Islet precursor cell (in vitro differentiated cells): ENCODE measurements at regions not wholly inside any gene's neighbourhood (a gene's known extent, or its start where the extent isn't known, plus 50 kb on each side); places are given as distances from the start of the nearest gene placed in this dataset.
A peak's percentile ranks its signal among the peaks of the same experiment; 100 is the strongest.

Experiments used
- DNase-seq: peaks from one replicate; pipeline ENCODE4 v3.0.0-alpha.2; 2018

- no peak for DNase-seq
Measured at GRCh38 chr14:104503691-104504090, 75.9 kb upstream of the C14orf180 start.

DNA sequence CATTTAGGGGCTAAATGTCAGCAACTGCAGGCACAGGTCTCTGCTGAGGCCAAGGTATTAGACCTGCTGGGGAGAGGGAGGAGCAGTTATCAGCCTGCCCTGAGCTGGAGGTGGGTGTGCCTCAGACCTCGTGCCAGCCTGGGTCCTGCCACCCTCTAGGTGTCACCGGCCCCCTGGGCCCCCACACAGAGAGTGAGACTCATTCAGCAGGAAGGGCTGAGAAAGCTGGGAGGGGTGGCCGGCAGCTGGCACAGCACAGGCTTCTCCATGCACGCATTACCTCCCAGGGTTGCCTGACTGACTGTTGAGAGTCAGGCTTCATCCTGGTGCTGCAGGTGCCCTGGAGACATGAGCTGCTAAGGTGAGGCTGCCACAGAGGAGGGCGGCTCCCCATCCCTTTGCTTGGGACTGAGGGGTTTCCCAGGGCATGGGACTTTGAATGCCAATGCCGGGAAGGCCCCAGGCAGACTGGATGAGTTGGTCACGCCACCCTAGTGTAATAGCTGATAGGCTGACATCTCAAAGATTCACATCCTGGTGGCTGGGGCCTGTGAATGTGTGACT lies 75.3 kb upstream of the C14orf180 start:
- peak; percentile 56 for DNase-seq

- peak; percentile 46 for DNase-seq
Measured at GRCh38 chr14:104505085-104506074, 74.2 kb upstream of the C14orf180 start.

DNA sequence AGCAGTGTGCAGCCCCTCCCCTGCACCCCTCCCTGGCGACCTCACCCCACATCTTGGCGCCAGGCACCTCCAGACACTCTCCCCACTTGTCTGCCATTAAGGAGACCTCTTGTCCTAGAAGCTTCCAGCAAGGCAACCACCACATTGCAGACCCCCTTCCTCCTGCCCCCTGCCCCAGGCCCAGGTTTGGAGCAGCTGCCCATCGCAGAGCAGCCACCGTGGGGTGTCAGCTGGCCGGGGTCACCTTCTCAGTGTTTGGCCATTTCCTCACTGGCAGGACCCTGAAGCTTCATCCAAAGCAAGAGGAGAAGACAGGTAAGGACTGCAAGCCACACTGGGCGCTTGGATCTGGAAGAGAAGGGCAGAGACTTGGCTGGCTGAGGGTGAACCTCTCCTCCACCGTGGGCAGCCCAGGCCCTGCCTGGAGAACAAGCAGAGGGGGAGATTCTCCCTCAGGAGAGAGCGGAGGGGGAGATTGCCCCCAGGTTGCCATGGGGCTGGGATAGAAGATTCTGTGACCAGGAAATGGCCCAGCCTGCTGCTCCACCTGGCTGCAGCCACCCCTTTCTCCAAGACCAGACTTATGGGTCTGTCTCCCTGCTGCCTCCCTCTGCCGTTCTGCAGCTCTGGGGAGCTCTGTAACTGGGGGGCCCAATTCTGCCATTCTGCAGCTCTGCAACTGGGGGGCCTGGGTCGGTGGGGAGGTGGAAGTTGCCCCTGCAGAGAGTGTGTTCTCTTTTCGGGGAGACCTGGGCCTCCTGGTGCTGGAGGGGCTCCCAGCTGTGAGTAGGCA lies 72.9 kb upstream of the C14orf180 start:
- DNase-seq: peak; percentile 49

DNA sequence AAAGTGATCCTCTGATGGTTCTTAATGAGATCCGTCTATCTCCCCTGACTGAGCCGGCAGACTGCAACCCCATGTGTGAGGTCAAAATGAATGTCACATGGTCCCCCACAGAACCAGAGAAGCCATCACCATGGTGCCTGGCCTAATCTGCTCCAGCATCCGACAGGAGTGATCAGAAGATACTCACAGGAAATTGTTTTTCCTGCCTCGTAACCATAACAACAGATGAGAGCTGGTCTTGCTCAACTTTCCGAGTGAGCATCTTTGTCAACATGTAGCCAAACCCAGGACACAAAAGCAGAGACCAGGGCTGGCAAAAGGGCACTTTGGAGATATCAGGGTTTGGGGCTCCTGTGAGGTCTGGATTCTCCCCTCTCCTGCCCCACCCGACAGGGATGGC lies 72.1 kb upstream of the C14orf180 start:
- no peak for DNase-seq

GRCh38 chr14:104509673-104510072 lies 69.9 kb upstream of the C14orf180 start:
- DNase-seq: peak; percentile 41

GRCh38 chr14:104510216-104510615 lies 69.3 kb upstream of the C14orf180 start:
- DNase-seq: no peak

GRCh38 chr14:104510794-104511611 lies 68.6 kb upstream of the C14orf180 start:
- peak; percentile 51 for DNase-seq

- no peak for DNase-seq
Measured at GRCh38 chr14:104512061-104512460, 67.5 kb upstream of the C14orf180 start.

GRCh38 chr14:104512771-104513640 lies 66.6 kb upstream of the C14orf180 start:
- peak; percentile 46 for DNase-seq

DNA sequence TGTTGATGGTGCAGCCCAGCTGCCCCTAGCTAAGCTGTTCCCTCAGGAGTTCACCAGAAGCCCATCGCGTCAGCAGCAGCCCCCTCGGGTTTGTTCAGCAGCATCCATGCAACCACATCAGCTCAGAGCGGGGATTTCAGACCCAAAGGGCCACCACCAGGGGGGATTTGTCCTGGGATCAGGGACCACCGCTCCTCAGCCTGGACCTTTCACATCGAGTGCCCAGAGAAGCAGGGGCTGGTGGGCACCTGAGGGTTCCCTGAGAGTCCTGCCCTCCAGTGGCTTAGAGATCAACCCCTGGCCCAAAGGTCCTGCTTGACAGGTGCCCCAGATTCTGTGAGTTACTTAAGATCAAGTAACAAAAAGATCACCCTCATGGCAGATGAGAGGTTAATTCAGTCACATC lies 65.9 kb upstream of the C14orf180 start:
- peak; percentile 46 for DNase-seq

DNA sequence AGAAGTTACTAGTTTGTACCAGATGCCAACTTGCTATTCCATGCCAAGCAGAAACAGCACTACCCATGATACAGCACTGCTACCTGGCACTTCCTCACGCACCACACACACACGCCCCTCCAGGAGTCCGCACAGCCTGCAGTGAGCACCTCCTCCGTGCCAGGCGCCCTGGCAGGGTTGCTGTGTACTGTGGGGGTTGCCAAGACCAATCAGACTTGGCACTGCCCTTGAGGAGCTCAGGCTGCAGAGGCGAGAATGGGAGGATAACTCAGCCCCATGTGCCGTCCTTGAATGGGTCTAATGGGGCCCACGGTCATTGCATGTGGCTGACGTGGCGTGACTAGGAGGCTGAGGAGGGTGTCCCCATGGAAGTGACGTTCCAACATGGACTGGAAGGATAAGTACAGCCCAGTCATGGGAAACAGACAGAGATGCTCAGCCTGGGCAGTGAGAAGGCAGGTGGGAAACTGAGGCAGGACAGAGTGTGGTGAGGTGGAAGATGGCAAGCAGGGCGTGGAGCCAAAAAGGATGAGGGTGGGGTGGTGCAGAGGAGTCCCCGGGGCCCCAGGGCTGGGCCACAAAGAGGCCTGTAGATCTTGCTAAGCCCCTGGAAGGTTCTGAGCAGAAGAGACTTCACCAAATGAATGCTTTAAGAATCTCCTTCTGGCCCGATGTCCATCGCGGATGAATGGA lies 65.3 kb upstream of the C14orf180 start:
- DNase-seq: no peak

- DNase-seq: peak; percentile 37
Measured at GRCh38 chr14:104515059-104515810, 64.3 kb upstream of the C14orf180 start.

DNA sequence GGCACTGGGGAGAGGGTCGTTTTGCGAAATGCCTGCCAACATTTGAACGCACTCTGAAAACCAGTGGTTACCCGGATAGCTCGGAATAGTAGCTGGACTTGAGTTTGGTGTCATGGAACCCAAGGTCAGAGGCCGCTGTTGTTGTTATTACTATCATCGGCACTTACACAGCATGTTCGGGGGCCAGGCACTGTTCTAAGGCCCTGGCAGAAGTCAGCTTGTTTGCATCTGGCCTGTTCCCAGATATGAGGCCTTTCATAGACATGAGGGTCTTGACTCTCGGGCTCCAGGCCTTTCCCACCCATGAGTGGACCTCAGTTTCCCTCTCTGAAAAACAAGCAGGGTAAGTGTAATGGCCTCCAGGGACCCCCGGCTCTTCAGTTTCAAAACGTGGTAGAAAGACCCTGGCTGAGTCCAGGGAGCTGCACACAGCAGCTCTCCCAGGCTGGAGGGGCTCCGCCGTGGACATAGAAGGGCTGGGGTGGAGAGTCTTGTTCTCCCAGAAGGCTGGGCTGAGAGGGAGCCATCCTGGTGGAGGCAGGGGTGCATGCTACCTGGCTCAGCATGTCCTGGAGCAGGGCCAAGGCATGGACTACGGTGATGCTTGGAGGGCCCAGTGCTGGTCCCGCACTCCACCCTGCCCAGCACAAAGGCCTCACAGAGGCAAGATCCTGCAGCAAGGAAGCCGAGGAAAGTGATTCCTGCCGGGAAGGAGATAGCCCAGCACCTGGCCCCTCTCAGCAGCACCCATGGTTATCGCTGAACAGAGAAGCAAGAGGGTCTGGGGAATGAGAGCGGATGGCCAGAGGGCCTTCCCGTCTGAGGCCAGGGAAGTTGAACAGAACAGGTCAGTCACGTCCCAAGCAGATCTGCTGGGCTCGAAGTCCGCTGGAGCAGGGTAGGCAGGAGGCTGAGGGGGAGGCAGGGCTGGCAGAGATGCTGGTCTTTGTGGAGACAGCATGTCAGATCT lies 63.5 kb upstream of the C14orf180 start:
- DNase-seq: no peak

DNA sequence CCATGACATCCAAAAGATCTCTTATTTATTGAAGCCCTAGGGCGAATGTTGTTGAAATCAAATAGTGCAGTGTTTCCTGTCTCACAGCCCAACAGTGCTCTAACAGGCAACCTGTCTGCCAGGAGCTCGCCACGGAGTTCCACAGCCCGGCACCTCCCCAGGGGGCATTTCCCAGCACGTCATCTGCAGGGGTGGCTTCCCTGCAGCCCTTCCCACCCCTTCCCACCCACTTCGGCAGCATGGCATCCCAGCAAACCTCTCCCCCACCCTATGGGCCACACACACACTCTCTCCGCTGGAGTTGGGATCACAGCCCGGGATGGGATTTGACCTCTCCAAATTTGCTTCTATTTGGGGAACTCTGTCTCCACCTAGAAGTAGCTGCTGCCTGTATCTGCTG lies 62.7 kb upstream of the C14orf180 start:
- DNase-seq: no peak

GRCh38 chr14:104517426-104517825 lies 62.1 kb upstream of the C14orf180 start:
- DNase-seq: no peak

DNA sequence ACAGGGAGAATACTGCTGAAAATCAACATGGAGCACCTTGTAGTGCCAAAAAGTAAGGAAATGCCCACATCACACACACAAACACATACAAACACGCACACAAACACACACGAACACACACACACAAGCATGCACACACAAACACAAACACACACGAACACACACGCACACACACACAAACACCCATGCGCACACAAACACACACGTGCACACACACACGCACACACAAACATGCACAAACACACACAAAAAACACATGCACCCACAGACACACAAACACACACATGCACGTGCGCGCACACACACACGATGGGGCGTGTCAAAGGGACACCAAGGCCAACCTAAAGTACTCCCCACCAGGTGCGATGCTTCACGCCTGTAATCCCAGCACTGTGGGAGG lies 61.7 kb upstream of the C14orf180 start:
- no peak for DNase-seq

DNA sequence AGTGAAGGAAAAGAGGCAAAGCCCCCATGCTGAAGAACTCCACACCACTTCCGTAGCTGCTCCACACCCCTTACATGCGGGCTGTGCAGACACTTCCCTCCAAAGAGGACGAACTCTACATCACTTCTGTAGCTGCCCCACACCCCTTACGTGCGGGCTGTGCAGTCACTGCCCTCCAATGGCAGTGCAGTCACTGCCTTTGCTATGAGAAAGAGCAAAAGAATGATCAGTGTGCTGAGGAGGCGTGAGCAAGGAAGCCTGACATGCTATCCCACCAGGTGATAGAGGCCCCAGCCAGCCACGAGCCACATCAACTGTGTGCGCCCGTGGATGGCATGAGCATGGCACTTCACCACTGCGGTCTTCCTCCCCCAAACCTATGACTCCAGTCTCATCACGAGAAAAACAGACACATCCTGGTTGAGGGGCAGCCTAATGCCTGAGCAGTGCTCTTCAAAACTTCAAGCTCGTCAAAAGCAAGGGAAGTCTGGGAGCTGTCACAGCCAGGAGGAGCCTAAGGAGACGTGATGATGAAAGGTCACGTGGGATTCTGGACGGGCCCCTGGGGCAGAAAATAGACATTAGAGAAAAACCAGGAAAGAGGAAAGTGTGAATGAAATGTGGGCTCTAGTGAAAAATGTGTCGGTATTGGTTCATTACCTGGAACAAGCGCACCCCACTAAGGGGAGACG lies 60.8 kb upstream of the C14orf180 start:
- peak; percentile 42 for DNase-seq
